ENCODE measurements at regions not wholly inside any gene's neighbourhood (a gene's known extent, or its start where the extent isn't known, plus 50 kb on each side); places are given as distances from the start of the nearest gene placed in this dataset.
"Not testable (repeated sequence)": the region's sequence is repeated elsewhere in the genome, so short reads cannot be mapped to it uniquely, and the experiment has no call there.

- Histone ChIP-seq H3K4me3 (no peak overlapping the region), H3K27ac (no peak overlapping the region), H3K27me3 (no peaks in the 10 kb centered on the region), H3K36me3 (no peaks in the 10 kb centered on the region), H3K4me1 (no peaks in the 10 kb centered on the region), H3K9me3 (no peaks in the 10 kb centered on the region)
- intact Hi-C loops (cut with DNase I), result no loop called here
- 83 to 85% methylated on average over 6 of the region's 6 CpGs for WGBS, 2 donors
- DNase-seq, result no peak
- peak in 1 of 6 experiments; percentile 11 for TF ChIP-seq CTCF (IDR thresholded peaks at IDR 0.05)
- TF ChIP-seq POLR2A (IDR thresholded peaks at IDR 0.05), result no peak
Observed at GRCh38 chr1:87986130-87986866, 657.6 kb downstream of the LMO4 start.

GRCh38 chr1:87989346-87989745, 660.7 kb downstream of the LMO4 start:
- no peak overlapping the region for H3K4me3 ChIP-seq
- no peaks in the 10 kb centered on the region for H3K9me3 ChIP-seq
- no peaks in the 10 kb centered on the region for H3K27me3 ChIP-seq
- H3K36me3 ChIP-seq, result no peaks in the 10 kb centered on the region
- TF ChIP-seq CTCF (IDR thresholded peaks at IDR 0.05) (peak in 1 of 6 experiments; percentile 26), POLR2A (IDR thresholded peaks at IDR 0.05) (no peak)
- WGBS, 2 donors, result 70 to 73% methylated on average over 2 of the region's 2 CpGs
- intact Hi-C loops (cut with DNase I), result no loop called here
- no peak overlapping the region for H3K27ac ChIP-seq
- no peaks in the 10 kb centered on the region for H3K4me1 ChIP-seq
- DNase-seq, result no peak

- DNase-seq; H3K27ac ChIP-seq; H3K4me3 ChIP-seq; H3K4me1 ChIP-seq; H3K27me3 ChIP-seq; H3K36me3 ChIP-seq; intact Hi-C loops (cut with DNase I); H3K9me3 ChIP-seq: not testable (repeated sequence)
- 84 to 97% methylated on average over 2 to 5 of the region's 5 CpGs for WGBS, 2 donors
Observed at GRCh38 chr1:87992536-87992935, 663.9 kb downstream of the LMO4 start.

GRCh38 chr1:87993051-87993450, 664.4 kb downstream of the LMO4 start:
- Histone ChIP-seq H3K27ac (no peak overlapping the region), H3K4me1 (no peaks in the 10 kb centered on the region), H3K27me3 (no peaks in the 10 kb centered on the region), H3K36me3 (no peaks in the 10 kb centered on the region), H3K9me3 (no peaks in the 10 kb centered on the region), H3K4me3 (no peak overlapping the region)
- intact Hi-C loops (cut with DNase I), result no loop called here
- no peak for TF ChIP-seq CTCF (IDR thresholded peaks at IDR 0.05)
- no peak for TF ChIP-seq POLR2A (IDR thresholded peaks at IDR 0.05)
- 63 to 73% methylated on average over 4 of the region's 4 CpGs for WGBS, 2 donors
- DNase-seq, result no peak

- WGBS, 2 donors, result 87 to 89% methylated on average over 6 of the region's 6 CpGs
- intact Hi-C loops (cut with DNase I), result no loop called here
- no peak for DNase-seq
Observed at GRCh38 chr1:87999852-88000251, 671.2 kb downstream of the LMO4 start.

More at GRCh38 chr1:87999852-88000251, 671.2 kb downstream of the LMO4 start:
- Histone ChIP-seq H3K27ac (no peak overlapping the region), H3K27me3 (no peaks in the 10 kb centered on the region), H3K4me3 (no peak overlapping the region), H3K4me1 (no peaks in the 10 kb centered on the region), H3K9me3 (no peaks in the 10 kb centered on the region), H3K36me3 (no peaks in the 10 kb centered on the region)
- TF ChIP-seq POLR2A (IDR thresholded peaks at IDR 0.05) (no peak), CTCF (IDR thresholded peaks at IDR 0.05) (no peak)
